ENCODE measurements at regions not wholly inside any gene's neighbourhood (a gene's known extent, or its start where the extent isn't known, plus 50 kb on each side); places are given as distances from the start of the nearest gene placed in this dataset.

- no peak for DNase-seq
Observed at GRCh38 chr2:66721776-66722175, 286.9 kb downstream of the MEIS1 start.

GRCh38 chr2:66724241-66724640 lies 289.3 kb downstream of the MEIS1 start:
- DNase-seq, result no peak

GRCh38 chr2:66729416-66730330 lies 294.7 kb downstream of the MEIS1 start:
- DNase-seq, result no peak

DNA sequence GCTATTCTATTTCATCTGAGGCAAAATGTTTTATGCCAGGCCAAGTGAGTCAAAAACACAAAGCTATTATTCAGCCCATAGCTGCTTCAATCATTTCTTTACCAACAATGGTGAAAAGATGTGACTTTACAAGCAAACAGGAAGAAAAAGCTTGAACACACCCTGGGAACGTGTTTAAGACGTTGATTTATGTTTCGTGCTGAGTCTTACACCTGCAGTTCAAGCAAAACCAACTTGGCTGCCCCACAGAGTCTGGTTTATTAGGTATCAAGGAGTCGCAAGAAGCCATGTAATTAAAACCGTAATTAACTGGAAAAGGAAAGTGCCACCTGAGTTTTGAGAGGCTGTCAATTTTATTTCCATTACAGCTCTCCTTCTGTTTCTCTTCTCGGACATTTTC lies 295.5 kb downstream of the MEIS1 start:
- no peak for DNase-seq

DNA sequence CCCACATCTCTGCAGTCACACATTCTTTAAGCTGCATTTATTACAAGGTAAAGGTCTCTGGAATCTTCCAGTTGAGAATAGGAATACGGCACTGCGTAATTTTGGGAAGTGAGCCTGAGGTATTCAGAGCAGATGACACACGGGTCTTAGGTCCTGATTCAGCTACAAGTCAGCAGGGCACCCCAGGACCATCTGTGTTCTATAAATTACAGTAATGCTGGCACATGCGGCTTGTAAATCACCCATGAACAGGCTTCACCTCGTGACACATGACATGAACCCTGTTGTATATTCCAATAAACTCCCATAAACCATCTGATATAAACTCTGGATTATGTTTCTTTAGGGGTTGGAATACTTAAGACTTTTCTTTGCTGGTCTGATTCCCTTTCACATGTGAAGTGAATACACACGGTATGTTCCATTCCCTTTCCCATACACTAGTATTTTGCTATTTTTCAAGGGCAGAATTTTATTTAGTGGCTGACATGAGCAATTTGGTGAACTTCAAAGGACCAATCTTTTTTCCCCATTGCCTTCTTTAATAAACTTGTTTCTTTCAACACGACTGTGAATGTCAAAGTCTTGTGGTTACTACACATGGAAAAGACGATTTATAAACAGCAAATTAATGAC lies 298.6 kb downstream of the MEIS1 start:
- DNase-seq, result no peak

GRCh38 chr2:66748939-66749338 lies 314.0 kb downstream of the MEIS1 start:
- no peak for DNase-seq

DNA sequence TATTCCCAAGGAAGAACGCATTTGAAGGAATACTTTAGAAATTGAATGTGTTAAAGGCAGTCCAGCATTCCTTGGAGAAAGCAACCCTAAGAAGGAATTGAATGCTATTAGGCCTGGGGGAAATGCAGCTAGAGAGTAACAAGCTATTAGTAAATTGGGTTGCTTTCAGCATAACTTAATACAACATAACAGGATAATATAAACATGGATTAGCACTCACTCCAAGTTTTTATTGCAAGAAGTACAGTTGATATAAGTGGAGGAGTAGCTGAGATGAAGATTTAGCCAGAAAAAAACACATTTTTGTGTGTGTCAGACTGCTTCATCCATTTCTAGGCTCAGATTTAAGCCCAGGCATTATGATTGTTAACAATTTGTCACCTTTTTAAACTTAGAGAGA lies 314.6 kb downstream of the MEIS1 start:
- DNase-seq, result no peak

- no peak for DNase-seq
Observed at GRCh38 chr2:66753257-66753656, 318.3 kb downstream of the MEIS1 start.

- DNase-seq, result no peak
Observed at GRCh38 chr2:66753660-66754059, 318.7 kb downstream of the MEIS1 start.

GRCh38 chr2:66755974-66756373 lies 321.0 kb downstream of the MEIS1 start:
- no peak for DNase-seq

- no peak for DNase-seq
Observed at GRCh38 chr2:66761826-66762225, 326.9 kb downstream of the MEIS1 start.

DNA sequence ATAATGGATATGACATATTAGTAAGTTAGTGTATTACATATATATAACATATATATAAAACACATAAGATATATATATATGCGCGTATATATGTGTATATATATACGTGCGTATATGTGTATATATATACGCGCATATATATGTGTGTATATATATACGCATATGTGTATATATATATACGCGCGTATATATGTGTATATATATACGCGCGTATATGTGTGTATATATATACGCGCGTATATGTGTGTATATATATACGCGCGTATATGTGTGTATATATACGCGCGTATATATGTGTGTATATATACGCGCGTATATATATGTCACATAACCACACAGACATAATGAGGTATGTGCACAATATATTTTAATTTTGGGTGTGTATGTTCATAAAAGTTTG lies 327.8 kb downstream of the MEIS1 start:
- DNase-seq, result no peak

DNA sequence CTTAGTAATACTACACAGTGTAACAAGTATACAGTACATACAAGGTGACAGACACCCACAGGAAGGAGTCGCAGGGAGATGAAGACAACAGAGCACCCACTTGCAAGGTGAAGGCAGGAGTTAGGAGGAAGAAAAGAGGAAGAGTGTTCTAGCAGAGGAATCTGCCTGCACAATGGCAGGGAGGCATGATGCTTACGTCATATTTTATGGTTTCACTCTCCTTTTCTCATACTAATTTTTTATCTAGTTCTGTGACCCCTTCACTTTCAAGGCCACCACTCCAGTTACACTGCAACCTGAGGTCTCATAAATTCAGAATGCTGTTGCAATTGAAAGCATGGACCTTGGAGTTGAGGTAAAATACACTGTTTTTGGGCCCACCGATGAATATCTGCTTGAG lies 331.7 kb downstream of the MEIS1 start:
- DNase-seq, result no peak

GRCh38 chr2:66771359-66771976 lies 336.5 kb downstream of the MEIS1 start:
- DNase-seq, result no peak

DNA sequence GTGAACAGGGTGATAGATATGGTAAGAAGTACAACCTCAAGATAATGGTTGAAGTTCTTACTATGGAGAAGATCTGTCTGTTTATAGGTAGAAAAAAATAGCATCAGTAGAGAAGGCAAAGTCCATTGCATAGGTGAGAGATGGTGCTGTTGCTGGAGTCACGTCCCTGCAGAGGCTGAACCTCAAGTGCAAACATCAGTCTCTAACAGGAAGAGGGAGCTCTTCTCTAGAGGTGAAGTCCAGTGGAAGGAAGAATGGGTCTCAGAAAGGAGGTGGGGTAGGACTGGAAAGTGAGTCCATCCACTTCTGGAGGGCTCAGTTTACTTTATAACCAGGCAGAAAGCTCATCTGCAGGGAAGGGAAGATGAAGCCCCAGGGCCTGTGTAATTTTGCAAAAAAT lies 337.7 kb downstream of the MEIS1 start:
- DNase-seq, result no peak

DNA sequence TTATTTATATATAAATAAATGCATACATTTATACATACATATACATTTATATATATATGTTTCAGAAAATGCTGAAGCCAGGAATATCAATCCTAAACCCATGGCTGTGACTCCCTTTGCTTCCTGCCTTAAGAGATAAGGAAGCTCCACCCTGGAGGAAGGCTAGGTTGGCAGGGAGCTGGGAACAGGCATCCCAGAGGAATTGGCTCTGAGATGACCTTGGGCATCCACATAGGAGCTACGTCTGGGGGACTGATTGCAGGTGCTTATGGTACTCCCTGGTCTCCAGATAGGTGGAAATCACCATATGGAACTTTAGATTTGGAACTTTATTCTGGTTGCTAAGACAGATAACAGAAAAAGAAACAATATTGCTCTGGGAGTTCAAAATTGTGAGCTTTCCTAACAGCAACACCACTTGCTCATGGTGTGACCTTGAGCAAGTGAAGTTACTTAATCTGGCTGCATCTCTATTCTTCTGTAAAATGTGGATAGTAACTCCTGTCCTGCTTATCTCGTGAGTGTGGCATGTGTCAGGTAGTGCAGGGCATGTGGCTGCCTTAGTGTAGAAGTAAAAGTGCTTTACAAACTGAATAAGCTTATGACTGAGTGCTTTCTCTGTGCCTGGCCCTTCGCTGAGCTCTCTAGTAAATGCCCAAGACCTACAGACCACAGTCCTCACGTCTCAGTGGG lies 341.0 kb downstream of the MEIS1 start:
- no peak for DNase-seq

DNA sequence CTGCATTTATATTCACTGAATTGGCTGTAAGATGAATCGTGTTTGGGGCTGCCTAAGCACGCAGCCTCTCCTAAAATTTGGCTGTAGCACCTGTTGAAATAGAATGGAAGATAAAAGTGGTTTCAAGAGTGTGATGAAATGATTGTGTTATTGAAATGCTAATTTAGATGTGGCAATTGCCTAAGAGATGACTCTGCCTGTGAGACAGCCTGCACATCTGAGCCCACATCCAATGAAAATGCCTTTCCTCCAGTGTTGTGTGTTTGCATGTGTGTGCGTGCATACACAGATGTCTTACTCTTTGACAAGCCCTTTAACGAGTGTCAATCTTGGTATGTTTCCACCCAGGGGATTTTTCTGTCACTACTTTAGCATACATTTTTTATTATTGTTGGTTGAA lies 346.9 kb downstream of the MEIS1 start:
- DNase-seq, result no peak

DNA sequence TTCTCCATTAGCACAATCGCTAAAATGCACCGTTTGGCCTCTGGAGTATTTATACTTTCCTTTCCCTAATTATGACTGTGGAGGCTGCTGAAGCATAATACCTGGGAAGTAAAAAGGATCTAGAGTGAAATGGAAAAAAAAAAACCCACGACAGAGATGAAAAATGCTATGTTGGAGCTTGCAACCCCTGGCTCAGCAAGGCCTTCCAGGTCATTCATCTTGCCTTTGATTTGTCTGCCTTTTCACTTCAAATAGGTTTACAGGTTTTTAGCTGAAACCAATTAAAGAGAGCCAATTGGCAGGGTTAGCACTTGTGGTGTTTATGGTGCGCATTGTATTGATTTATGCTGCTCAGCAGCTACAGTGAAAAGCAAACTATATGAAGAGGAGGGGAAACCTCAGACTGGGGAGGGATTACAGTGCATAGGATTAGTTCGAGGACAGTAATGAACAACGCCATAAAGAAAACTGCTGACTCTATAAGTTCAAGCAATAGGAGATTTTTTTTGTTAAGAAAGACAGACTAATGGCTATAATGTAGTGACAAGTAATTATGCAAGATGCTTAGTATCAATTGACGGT lies 347.9 kb downstream of the MEIS1 start:
- no peak for DNase-seq

DNA sequence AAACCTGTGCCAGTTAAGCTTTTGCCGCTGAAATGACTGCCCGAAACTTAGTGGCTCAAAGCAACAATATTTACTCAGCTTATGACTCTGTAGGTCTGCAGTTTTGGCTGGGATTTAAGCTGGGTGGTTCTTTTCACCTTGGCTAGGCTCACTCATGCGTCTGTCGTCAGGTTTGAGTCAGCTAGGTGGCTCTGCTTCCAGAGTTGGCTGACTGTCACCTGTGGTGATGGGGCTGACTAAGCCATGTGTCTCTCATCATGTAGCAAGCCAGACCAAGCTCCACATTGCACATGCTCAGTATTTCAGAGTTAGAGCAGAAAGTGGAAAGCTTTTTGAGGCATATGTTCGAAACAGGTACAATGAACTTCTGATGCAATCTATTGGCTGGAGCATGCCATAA lies 354.8 kb downstream of the MEIS1 start:
- no peak for DNase-seq

GRCh38 chr2:66790651-66791181 lies 355.8 kb downstream of the MEIS1 start:
- no peak for DNase-seq

DNA sequence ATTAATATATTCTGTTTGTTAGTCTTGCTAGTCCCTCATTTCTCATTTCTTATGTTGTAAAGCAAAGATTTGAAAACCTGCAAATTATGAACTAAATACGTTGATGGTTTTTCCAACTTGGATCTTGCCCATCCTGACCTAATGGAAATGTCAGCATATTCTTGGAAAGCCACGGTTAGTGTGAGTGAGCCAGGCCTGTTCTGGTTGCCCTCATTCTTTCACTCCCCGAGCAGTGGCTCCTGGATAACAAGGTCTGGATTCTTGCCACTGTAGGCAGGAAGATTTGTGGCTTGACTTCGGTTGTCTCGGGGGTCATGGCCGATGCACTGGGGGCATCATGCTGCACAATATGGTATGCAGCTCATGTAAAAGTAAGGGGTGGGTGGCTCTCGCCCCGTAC lies 359.1 kb downstream of the MEIS1 start:
- DNase-seq, result no peak

- no peak for DNase-seq
Observed at GRCh38 chr2:66794551-66794950, 359.6 kb downstream of the MEIS1 start.

DNA sequence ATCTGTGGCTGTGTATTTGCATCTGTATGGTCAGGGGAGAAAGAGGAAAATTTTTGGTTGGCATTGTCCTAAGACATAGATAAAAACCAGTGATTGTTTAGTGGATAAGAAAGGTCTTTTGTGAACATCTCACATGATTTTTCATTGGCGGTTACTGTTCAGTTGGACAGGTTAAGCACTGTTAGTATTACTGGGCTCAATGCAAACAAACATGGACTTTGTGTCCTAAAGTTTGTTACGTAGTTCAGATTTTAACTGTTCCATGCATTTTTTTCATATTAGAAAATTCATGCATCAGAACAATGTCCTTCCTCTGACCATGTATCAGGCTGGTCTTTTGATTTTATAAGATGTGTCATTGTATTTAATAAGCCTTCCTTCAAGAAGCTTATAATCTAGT lies 368.0 kb downstream of the MEIS1 start:
- no peak for DNase-seq

All from activated CD4-positive, alpha-beta T cell treated with anti-CD3 and anti-CD28 coated beads, Interleukin-2, amount 50 U/mL, for 16 hours (primary cell).